NCI-H2029 treated with DMSO at 0.1 percent for 48 hours (cell line): ENCODE measurements at regions not wholly inside any gene's neighbourhood (a gene's known extent, or its start where the extent isn't known, plus 50 kb on each side); places are given as distances from the start of the nearest gene placed in this dataset.
"Not testable (repeated sequence)": the region's sequence is repeated elsewhere in the genome, so short reads cannot be mapped to it uniquely, and the experiment has no call there.

Experiments
- DNase-seq: peaks from one replicate; lab custom pipeline; 2025; lab: John Stamatoyannopoulos, UW

DNA sequence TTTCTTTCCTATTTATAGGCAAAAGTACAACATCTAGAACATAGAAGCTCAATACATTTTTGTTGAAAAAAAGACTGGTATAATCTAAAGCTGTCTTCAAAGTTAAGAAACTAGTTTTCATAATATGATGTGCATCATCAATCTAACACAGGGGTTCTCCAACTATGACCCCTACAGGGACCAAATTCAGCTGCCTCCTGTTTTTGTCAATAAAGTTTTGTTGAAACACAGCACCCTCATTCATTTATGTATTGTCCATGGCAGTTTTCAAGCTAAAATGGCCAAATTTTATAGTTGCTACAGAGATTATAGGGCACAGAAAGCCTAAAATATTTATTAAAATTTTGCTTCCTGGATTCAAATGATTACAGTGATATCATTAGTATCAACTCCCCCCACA lies 452.9 kb downstream of the CCER1 start:
- DNase-seq, result no peak

DNA sequence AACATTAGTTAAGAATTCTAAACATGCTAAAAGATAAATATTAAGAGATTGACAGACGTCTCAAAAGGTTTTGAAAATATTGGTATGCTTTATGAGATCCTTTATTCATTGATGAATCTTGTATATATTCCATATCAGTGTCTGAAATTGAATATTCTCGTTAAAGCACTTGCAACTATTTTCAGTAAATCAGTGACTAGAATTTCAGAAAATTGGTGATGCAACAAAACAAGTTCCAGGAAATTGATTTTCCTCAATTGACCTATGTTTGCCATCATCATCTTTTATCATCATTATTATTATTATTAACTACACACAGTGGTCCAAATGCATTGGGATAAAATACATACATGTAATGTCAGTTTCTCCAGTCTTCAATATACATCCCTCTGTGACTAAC lies 453.6 kb downstream of the CCER1 start:
- DNase-seq, result no peak

DNA sequence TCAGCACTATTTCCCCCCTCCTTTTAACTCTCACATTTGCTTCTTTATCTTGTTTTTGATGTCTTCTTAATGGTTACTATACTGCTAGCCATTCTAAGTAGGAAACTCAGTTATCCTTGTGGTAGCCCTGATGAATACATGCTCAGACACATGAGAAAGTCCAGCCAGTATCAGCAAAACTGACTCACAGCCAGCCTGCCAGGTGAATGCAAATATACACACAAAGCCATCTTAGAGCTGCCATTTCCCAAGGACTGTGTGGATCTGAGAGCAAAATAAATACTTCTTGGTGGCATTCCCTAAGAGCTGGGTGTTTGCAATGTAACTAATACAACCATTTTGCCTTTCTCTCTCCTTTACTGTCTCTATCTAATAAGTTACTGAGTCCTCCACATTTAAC lies 455.2 kb downstream of the CCER1 start:
- peak; percentile 39 for DNase-seq

DNA sequence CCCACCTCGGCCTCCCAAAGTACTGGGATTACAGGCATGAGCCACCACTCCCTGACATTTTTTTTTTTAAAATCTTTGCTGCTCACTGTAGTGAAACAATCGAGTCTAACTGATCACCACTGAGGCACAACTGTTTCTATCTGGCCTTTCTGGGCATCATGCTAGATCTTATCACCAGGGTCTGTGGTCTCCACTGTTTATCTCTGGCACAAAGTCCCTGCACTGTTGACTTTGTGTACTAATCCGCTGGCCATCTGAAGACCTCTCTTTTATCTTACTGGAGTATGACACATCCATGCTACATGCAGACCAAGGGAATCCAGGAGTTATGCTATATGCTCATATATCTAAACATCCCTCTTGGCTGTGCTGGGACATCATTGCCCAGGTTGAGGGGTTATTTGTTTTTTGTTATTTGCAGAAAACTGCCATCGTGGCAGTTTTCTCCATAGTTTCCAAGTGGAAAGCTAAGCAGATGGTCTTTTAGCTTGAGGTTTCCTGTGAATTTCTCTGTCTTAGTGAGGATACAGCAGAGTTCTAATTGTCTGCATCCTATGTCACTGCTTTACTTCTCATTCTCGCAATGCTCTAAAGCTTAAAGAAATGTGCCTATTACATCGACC lies 456.9 kb downstream of the CCER1 start:
- DNase-seq, result no peak

DNA sequence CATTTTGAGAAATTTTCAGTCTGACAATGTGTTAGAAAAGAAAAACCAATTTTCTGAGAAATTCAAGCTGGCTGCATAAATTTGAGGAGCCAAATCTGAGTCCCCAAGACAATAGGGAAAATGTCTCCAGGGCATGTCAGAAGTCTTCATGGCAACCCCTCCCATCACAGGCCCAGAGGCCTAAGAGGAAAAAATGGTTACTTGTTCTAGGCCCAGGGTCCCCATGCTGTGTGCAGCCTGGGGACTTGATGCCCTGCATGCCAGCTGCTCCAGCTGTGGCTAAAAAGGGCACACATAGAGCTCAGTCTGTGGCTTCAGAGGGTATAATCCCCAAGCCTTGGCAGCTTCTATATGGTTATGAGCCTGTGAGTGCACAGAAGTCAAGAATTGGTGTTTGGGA lies 464.6 kb downstream of the CCER1 start:
- no peak for DNase-seq

DNA sequence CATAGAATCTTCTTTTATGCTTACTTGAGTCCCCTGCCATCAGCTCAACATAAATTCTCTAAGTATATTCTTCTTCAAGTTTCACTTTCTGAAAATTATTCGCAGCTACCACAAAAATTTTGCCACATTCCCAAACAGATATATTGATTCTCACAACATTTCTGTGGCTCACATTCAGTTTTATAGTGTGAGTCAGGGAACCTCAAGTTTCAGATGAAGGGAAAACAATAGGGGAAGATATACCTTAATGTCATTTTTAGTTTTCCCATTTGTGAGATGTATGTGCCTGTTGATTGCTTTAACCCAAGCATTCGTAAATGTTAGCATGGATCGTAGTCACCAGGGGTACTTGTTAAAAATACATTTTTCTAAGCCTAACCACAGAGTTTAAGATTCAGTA lies 465.8 kb downstream of the CCER1 start:
- no peak for DNase-seq

DNA sequence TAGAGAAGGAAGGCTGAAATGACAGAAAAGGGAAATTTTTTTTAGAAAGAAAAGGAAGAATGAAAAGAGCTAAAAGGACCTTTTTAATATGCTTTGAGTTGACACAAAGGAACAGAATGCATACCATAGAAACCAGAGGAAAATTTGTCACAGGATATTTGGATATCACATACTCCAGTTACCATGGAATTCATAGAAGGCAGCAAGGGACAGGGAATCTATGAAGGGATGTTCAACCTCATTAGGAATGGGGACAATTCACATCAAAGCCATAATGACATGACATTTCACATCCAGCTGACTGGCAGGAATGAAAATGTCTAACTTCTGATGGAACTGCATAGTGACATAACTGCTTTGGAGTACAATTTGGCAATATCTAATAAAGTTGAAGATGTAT lies 469.4 kb downstream of the CCER1 start:
- DNase-seq, result no peak

DNA sequence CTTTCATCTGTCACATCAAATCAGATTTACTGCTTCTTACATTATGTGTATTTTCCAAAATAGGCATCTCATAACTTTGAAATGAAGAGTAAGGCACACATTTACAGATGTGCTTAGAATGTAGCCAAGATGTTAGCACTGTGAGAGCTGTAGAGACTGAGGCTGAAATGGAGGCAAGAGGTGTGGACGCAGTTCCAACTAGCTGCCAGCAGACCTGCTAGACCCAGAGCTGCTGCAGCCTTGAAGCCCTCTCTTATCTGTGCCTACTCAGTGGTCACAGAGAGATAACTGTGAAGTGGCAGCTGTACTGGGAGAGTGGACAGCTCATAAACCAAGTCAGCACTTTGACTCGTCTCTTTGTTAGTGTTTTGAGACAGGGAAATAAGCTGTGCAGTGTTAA lies 470.9 kb downstream of the CCER1 start:
- DNase-seq, result no peak

DNA sequence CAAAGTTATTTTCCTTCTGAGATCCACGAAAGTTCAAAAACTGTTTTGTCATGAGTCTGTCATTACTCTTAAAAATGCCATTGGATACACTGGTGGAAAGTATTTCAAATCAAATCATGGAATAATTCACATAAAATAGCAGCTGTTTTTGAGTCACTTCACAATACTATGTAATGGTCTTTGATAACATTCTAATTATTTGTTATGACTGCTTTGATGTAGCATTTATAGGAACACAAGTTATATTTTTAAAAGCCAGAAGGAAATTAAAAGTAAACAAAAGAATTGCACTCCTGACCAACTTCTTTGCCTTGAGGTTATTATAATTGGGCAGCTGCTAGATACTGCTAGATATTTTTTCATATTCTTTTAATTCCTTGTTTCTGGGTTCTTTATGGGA lies 473.2 kb downstream of the CCER1 start:
- no peak for DNase-seq

DNA sequence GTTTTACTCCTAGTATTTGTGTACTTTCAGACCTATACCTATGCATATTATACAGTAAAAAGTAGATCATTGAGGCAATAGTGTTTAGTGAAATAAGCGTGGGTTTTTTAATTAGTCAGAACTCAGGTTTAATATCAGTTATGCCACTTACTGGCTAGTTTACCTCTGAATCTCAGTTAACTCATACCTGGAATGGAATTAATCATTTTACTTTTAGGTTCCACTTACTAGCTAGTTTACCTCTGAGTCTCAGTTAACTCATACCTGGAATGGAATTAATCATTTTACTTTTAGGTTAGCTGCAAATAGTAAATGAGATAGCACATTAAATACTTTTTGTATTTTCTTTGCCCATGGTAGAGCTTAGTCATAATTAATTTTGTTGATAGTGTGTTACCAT lies 475.7 kb downstream of the CCER1 start:
- no peak for DNase-seq

DNA sequence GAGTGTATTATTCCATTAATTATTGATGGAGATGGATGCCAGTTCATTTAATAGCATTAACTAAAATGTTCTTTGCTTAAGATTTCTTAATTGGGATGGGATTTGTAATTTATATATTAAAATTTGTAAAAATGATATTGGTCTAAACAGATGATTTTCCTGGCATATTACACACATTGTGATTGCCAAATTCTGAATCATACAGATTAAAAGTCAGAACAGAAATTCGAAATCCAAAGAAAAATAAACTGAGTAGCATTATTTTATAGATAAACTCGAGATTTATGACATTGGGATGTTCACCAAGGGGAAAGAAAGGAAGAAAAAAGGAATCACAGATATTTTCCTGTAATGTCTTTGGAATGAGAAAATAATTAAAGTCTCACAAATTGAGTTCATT lies 481.1 kb downstream of the CCER1 start:
- DNase-seq, result no peak

DNA sequence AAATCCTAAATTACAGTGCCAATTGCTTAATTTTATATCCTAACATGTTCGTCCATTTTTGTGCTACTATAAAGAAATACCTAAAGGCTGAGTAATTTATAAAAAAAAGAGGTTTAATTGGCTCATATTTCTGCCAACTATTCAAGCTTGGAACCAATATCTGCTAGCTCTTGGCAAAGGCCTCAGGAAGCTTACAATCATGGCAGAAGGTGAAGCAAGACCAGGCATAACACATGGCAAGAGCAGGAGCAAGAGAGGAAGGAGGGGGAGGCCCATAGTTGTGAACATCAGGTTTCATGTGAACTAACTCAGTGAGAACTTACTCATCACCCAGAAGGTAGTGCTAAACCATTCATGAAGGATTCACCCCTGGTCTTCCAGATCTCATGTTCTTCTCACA lies 494.3 kb downstream of the CCER1 start:
- DNase-seq, result no peak

DNA sequence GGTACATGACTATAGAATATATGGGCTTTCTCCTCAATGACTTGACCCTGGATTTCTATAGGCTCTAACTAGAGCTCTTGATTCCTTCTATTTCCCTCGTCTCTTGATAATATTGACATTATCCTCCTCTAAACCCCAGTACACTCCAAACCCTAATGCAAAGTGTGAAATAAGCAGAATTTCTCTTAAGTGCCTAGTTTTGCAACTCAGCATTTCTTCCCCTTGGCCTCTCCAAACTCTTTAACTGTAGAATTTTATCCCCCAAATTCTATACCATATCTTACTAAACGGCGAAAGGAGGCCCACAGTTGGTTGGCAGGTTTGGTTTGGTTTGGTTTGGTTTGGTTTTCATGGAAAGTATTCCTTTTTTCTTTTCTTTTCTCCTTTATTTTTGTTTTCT lies 498.7 kb downstream of the CCER1 start:
- no peak for DNase-seq

DNA sequence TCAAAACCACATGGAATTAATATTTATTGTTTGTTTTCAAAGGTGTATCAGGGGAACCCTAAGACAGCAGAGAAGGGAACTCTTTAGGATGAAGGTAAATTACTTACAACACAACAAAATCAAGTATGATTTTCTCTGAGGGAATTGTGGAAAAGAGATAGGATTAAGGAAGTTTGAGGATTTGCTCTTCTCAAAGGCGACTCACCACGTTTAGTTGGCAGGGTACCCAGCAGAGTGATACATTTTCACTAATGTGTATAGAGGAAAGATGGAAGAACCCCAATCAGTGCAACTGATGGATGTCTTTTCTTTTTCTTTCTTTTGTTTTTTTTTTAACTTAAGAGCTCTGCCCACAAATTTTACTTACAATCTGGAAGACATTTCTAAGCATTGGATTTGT lies 499.2 kb downstream of the CCER1 start:
- DNase-seq, result no peak

DNA sequence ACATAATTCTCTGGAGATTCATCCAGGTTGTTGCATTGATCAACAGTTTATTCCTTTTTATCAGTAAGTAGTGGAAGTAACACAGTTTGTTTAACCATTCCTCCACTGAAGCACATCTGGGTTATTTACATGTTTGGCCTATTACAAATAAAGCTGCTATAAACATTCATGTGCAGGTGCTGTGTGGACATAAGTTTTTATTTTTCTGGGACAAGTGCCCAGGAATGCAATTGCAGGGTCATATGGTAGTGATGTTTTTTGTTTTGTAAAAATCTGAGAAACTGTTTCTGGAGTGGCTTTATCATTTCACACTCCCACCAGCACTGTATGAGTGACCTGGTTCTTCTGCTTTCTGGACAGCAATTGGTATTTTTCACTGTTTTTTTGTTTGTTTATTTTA lies 505.4 kb downstream of the CCER1 start:
- no peak for DNase-seq

DNA sequence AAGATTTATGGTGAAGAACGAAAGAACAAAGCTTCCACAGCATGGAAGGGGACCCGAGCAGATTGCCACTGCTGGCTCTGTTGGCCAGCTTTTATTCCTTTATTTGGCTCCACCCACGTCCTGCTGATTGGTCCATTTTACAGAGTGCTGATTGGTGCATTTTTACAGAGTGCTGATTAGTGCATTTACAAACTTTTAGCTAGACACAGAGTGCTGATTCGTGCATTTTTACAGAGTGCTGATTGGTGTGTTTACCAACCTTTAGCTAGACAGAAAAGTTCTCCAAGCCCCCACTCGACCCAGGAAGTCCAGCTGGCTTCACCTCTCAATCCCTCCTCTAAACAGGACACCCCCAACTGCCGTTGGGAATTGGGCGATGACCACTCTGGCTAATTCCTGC lies 511.5 kb downstream of the CCER1 start:
- not testable (repeated sequence) for DNase-seq

DNA sequence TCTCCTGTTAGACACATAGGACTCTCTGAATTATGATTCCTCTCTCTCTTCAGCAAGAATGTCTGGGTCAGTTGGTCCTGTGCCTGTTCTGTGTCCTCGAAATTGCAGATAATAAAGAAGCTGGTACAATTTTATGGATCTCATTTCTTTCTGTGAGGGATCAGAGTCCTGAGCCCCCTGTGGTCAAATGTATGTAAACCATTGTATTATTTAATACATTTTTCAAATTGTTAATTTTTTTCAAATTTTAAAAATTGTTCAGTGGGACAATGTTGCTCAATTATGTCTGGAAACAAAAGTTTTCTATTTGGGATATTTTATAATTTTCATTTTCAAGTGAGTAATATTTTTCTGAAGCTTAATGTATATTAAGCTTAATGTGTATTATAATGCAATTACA lies 513.5 kb downstream of the CCER1 start:
- DNase-seq, result no peak

DNA sequence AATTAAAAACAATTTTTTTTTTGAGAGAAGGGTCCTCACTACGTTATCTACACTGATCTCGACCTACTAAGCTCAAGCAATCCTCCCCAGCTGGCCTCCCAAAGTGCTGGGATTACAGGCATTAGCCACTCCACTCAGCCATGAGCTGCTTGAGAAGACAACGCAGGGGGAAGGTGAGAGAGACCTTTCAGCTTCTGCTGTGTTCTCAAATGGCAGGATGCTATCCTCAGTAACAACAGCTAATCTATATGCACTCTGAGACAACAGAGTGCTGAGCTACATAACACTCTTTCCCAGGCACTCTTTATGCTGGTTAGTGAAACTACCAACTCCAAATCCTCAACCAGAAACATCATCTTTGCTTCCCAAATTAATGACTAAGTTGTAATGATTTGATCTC lies 526.1 kb downstream of the CCER1 start:
- no peak for DNase-seq

DNA sequence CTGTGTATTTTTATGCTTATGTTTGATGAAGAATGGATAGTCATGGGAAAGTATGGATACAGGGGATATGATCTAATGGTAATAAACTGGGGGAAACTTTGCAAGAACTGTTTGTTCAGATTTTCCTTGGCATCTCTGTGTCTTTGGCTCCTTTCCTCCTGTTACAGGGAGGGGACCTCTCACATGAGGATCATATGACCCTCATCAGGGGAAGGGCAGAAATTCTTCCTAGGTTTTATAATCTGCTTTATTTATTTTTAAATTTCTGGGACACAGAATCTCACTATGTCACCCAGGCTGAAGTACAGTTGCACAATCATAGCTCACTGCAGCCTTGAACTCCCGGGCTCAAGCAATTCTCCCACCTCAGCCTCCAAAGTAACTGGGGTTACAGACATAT lies 526.5 kb downstream of the CCER1 start:
- no peak for DNase-seq

DNA sequence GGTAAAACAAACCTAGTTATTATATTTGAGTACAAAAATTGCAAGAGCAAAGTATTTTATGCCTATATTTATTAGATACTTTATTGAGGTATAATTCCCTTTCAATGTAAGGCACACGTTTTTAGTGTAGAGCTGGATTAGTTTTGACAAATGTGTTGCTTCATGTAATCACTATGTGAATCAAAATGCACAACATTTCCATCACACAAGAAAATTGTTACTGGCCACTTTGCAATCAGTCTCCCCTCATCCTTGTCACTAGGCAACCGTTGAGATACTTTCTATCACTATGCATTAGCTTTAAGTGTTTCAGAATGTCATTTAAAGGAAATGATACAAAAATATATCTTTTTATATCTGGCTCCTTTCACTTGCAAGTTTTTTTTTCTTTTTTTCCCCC lies 531.0 kb downstream of the CCER1 start:
- no peak for DNase-seq

DNA sequence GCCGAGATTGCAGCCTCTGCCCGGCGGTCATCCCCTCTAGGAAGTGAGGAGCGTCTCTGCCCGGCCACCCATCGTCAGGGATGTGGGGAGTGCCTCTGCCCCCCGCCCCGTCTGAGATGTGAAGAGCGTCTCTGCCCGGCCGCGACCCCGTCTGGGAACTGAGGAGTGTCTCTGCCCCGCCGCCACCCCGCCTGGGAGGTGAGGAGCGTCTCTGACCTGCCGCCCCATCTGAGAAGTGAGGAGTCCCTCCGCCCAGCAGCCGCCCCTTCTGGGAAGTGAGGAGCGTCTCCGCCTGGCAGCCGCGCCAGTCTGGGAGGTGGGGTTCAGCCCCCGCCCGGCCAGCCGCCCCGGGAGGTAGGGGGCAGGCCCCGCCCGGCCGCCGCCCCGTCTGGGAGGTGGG lies 544.0 kb downstream of the CCER1 start:
- DNase-seq, result no peak

DNA sequence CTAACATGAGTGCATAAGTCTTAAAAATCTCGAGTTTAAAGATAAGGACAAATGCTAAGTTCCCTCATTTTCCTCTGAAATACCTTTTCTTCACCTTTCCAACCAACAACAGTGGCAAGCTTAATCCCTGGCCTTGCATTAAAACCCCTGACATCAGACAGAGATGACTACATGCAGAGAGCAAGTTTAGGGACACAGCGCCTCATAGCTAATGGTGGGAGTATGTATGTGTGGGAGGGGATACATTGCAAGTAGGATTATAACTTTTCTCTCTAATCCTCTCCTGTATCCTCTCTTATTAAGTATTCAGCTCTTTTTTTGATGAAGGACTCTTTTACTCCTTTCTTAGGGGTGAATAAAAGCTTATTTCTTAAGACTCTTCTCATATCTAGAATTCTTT lies 547.1 kb downstream of the CCER1 start:
- no peak for DNase-seq

DNA sequence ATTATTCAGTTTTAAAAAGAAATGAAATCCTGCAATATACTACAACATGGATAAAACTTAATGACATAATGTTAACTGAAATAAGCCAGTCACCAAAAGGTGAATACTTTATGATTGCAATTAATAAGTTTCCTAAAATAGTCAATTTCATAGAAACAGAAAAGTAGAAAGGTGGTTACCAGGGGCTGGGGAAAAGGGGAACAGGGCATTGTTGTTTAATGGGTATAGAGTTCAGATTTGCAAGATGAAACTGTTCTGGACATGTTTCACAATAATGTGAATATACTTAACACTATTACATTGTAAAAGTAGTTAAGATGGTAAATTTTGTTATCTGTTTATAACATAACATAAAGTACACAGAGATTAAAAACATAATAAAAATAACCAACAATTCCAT lies 550.9 kb downstream of the CCER1 start:
- no peak for DNase-seq

DNA sequence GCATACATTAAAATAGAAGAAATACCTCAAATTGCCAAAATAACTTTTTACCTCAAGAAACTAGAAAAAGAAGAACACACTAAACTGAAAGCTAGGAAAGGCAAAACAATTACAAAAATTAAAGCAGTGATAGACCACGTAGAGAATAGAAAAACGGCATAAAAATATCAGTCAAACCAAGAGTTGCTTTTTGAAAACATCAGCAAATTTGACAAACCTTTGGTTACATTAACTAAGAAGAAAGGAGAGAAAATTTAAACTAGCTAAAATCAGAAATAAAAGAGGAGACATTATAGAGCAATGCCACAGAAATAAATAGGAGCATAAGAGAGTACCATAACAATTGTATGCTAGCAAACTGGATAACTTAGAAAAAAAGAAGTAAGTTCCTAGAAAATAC lies 553.8 kb downstream of the CCER1 start:
- DNase-seq, result no peak

DNA sequence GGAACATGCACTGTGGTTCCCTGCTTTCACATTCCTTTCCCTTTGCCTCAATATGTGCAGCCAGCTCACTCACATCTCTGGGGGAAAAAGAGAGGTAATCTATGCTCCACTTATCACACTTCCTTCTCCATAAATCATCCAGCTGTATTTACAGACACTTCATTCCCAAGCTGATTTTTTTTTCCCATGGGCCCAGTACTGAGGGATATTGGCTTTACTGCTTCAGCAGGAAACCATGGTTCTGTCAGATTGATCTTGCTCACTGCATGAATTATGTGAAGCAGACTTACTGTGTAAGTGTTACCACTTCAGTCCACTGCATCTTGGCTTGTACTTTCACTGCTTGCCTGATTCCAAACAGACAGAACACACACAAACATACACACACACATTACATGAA lies 555.6 kb downstream of the CCER1 start:
- DNase-seq, result no peak
